Type B pancreatic cell (in vitro differentiated cells): ENCODE measurements at regions not wholly inside any gene's neighbourhood (a gene's known extent, or its start where the extent isn't known, plus 50 kb on each side); places are given as distances from the start of the nearest gene placed in this dataset.

Experiments
- DNase-seq: peaks from one replicate; pipeline ENCODE4 v3.0.0; 2021; ENCODE audit warnings: mixed read lengths; ENCODE audit not compliant: unreplicated experiment; ENCODE audit errors: extremely low spot score
- H3K27ac Mint-ChIP-seq: 2 replicates; pipeline ENCODE4 v1.8.0; 2021; ENCODE audit warnings: mild to moderate bottlenecking, mixed read lengths
- H3K27me3 Mint-ChIP-seq: 2 replicates; pipeline ENCODE4 v1.8.0; 2021; ENCODE audit warnings: mixed read lengths
- H3K36me3 Mint-ChIP-seq: 2 replicates; pipeline ENCODE4 v1.8.0; 2021; ENCODE audit warnings: mixed read lengths
- H3K4me1 Mint-ChIP-seq: one replicate; pipeline ENCODE4 v1.8.0; 2021; ENCODE audit warnings: mixed read lengths; ENCODE audit not compliant: unreplicated experiment
- H3K4me3 Mint-ChIP-seq: 2 replicates; pipeline ENCODE4 v1.8.0; 2021; ENCODE audit warnings: mild to moderate bottlenecking, mixed read lengths
- H3K9me3 Mint-ChIP-seq: 2 replicates; pipeline ENCODE4 v1.8.0; 2021; ENCODE audit warnings: mixed read lengths
- TF ChIP-seq, protein P1 (sequence below): fragments of 200-600 bp; sonication (generic); conservative IDR thresholded peaks from 2 replicates; pipeline ENCODE4 v1.5.0; 2021; ENCODE audit warnings: antibody characterized with exemption, mild to moderate bottlenecking

DNA sequence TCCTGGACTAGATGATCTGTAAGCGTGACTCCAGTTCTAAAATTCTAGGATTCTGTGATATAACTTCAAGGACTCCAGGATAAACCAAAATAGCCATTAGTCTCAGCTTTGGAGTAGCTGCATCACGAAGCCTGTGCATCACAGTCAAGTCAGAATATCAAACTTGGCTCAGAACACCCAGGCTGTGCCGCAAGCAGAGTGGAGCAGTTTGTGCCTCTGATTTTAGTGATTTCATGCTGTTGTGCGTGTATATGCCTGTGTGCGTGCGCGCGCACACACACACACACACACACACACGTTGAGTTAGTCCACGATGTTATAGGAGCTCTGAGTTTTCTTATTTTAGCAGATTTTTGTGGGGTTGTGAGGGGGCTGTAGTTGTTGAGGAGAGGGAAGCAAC lies 356.6 kb upstream of the KCNH8 start:
- Mint-ChIP-seq H3K4me1 (no peaks in the 10 kb centered on the region), H3K9me3 (no peaks in the 10 kb centered on the region), H3K27ac (no peak overlapping the region), H3K27me3 (no peaks in the 10 kb centered on the region), H3K4me3 (no peak overlapping the region), H3K36me3 (no peaks in the 10 kb centered on the region)
- DNase-seq, result no peak
- TF ChIP-seq, protein P1, sequence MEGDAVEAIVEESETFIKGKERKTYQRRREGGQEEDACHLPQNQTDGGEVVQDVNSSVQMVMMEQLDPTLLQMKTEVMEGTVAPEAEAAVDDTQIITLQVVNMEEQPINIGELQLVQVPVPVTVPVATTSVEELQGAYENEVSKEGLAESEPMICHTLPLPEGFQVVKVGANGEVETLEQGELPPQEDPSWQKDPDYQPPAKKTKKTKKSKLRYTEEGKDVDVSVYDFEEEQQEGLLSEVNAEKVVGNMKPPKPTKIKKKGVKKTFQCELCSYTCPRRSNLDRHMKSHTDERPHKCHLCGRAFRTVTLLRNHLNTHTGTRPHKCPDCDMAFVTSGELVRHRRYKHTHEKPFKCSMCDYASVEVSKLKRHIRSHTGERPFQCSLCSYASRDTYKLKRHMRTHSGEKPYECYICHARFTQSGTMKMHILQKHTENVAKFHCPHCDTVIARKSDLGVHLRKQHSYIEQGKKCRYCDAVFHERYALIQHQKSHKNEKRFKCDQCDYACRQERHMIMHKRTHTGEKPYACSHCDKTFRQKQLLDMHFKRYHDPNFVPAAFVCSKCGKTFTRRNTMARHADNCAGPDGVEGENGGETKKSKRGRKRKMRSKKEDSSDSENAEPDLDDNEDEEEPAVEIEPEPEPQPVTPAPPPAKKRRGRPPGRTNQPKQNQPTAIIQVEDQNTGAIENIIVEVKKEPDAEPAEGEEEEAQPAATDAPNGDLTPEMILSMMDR, result no peak

DNA sequence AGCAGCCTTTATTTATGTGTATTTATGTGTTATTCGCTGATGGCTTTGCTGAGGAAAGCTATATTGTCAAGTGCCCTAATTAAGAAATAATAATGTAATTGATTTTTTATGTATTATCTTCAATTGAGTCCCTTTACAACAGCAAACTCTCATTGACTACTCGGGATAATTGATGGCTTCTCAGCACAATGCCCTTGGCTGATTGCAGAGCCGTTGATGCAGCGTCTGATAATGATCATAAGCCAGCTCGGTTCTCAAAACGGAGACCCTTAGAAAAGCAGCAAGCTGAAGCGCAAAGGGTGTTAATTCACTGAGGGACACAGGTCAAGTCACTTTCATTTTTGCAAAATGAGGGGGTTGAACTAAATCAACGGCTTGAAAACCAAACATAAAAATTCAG lies 357.1 kb upstream of the KCNH8 start:
- H3K4me3 Mint-ChIP-seq, result no peak overlapping the region
- H3K9me3 Mint-ChIP-seq, result no peaks in the 10 kb centered on the region
- H3K36me3 Mint-ChIP-seq, result no peaks in the 10 kb centered on the region
- H3K27ac Mint-ChIP-seq, result no peak overlapping the region
- no peaks in the 10 kb centered on the region for H3K4me1 Mint-ChIP-seq
- TF ChIP-seq, protein P1, result no peak
- DNase-seq, result no peak
- no peaks in the 10 kb centered on the region for H3K27me3 Mint-ChIP-seq

DNA sequence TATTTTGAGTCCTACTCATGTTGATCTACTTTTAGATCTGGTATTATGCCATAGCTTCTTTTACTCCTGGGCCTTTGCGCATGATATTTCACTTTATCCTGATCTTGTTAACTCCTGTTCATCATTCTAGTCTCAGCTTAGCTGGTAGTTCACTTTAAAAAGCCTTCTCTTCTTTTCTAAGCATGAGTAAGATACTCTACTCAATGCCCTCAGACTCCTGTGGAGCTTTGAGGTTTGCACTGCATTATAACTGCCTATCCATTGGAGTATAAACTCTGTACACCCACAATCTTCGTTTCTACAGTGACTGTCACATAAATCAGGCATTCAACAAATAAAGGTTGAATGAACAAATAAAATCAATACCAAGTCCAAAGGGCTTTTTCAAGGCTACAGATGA lies 357.9 kb upstream of the KCNH8 start:
- TF ChIP-seq, protein P1, result no peak
- no peak for DNase-seq
- no peaks in the 10 kb centered on the region for H3K27me3 Mint-ChIP-seq
- H3K27ac Mint-ChIP-seq, result no peak overlapping the region
- no peaks in the 10 kb centered on the region for H3K4me1 Mint-ChIP-seq
- H3K4me3 Mint-ChIP-seq, result no peak overlapping the region
- H3K36me3 Mint-ChIP-seq, result no peaks in the 10 kb centered on the region
- no peaks in the 10 kb centered on the region for H3K9me3 Mint-ChIP-seq

DNA sequence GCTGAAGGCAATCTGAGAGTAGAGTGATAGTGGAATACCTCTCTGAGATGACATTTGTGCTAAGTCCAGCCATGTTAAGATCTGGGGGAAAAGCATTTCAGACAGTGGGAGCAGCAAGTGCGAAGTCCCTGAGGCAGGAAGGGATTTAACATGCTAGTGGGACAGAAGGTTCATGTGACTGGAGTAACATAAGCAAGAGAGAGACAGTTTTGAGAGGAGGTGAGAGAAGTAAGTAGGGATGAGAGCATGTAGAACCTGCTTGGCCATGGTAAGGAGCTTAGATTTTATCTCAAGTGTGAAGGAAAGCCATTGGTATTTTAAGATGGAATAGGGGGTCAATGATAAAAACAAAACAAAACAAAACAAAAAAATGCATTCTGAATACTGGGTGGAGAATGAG lies 358.6 kb upstream of the KCNH8 start:
- Mint-ChIP-seq H3K27me3 (no peaks in the 10 kb centered on the region), H3K9me3 (no peaks in the 10 kb centered on the region), H3K4me1 (no peaks in the 10 kb centered on the region), H3K27ac (no peak overlapping the region), H3K4me3 (no peak overlapping the region), H3K36me3 (no peaks in the 10 kb centered on the region)
- no peak for DNase-seq
- TF ChIP-seq, protein P1, result no peak

DNA sequence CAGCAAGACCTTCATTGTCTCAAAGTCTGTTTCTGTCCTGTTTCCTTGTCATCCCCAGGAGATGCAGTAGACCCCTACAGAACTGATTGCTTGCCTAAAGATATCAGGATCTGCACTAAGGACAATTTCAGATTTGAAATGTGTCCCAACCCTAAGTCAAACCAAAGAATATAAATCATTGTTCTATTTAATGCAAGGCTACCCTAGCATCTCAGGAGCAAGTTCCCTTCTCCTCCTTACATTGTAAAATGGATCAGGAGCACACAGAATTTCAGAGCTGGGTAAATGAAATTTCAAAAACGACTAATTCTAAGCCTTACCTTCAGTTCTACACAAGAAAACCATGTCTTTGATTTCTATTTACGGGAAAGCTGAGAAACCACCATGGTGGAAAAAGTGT lies 360.9 kb upstream of the KCNH8 start:
- TF ChIP-seq, protein P1, result no peak
- DNase-seq, result no peak
- Mint-ChIP-seq H3K9me3 (no peaks in the 10 kb centered on the region), H3K27ac (no peak overlapping the region), H3K36me3 (no peaks in the 10 kb centered on the region), H3K4me1 (no peaks in the 10 kb centered on the region), H3K4me3 (no peak overlapping the region), H3K27me3 (no peaks in the 10 kb centered on the region)

DNA sequence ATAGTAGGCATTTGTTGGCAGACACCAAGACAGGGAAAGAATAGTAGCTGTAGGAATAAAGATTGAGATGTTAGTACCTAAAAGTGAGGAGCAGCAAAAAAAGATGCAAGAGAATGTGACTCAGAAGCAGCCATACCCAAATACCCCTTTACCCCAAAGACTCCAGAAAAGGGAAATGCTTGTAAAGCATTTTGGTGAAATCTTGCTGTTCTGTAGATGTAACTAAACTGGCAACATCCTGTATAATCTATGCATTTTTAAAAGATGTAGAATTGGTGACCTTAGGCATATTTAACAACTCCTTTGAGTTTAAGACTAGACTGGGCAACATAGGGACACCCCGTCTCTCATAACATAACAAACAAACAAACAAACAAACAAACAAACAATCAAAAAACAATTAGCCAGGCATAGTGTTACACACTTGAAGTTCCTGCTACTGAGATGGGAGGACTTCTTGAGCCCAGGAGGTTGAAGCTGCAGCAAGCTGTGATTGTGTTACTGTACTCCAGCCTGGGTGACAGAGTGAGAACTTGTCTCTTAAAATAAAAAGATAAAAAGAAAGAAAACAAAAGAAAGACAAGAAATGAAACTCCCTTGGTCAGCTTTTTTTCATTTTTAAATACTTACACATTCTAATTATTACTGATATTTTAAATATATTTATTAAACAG lies 361.5 kb upstream of the KCNH8 start:
- TF ChIP-seq, protein P1, result no peak
- Mint-ChIP-seq H3K4me3 (no peak overlapping the region), H3K27ac (no peak overlapping the region), H3K36me3 (no peaks in the 10 kb centered on the region), H3K27me3 (no peaks in the 10 kb centered on the region), H3K4me1 (no peaks in the 10 kb centered on the region), H3K9me3 (no peaks in the 10 kb centered on the region)
- no peak for DNase-seq
